Natural killer cell treated with Interleukin-12 subunit alpha and Interleukin-12 subunit beta and Interleukin-15 and Interleukin-18, amount 100 ng/mL, for 72 hours (primary cell): ENCODE measurements at regions not wholly inside any gene's neighbourhood (a gene's known extent, or its start where the extent isn't known, plus 50 kb on each side); places are given as distances from the start of the nearest gene placed in this dataset.

Experiments used
- ATAC-seq, 2 donors: fragments of 150-1000 bp; cut with Tn5 transposase in 1 of 2; sonication (Bioruptor Pico), chemical (Tn5 transposase) in 1 of 2; 2 replicates each; pipeline ENCODE4 v1.10.0; 2021
- DNase-seq: peaks from one replicate; pipeline ENCODE4 v3.0.0; 2022; ENCODE audit warnings: low spot score
- H3K27ac Mint-ChIP-seq, 2 donors: 1 replicate in 1 of 2; 2 replicates in 1 of 2; pipeline ENCODE4 v1.8.0; 2022; ENCODE audit warnings: mixed read lengths in 2 of 2, mild to moderate bottlenecking in 1 of 2, moderate library complexity in 1 of 2
- H3K27me3 Mint-ChIP-seq, 2 donors: 1 replicate in 1 of 2; 2 replicates in 1 of 2; pipeline ENCODE4 v1.8.0; 2022; ENCODE audit warnings: mixed read lengths in 2 of 2
- H3K36me3 Mint-ChIP-seq: one replicate; pipeline ENCODE4 v1.8.0; 2022; ENCODE audit warnings: mixed read lengths
- H3K4me1 Mint-ChIP-seq, 2 donors: 1 replicate in 1 of 2; 2 replicates in 1 of 2; pipeline ENCODE4 v1.8.0; 2022; ENCODE audit warnings: low read depth in 2 of 2, mixed read lengths in 2 of 2, mild to moderate bottlenecking in 1 of 2
- H3K4me3 Mint-ChIP-seq: one replicate; pipeline ENCODE4 v1.8.0; 2022; ENCODE audit warnings: mixed read lengths
- H3K9me3 Mint-ChIP-seq: 2 replicates; pipeline ENCODE4 v1.8.0; 2022; ENCODE audit warnings: mixed read lengths

DNA sequence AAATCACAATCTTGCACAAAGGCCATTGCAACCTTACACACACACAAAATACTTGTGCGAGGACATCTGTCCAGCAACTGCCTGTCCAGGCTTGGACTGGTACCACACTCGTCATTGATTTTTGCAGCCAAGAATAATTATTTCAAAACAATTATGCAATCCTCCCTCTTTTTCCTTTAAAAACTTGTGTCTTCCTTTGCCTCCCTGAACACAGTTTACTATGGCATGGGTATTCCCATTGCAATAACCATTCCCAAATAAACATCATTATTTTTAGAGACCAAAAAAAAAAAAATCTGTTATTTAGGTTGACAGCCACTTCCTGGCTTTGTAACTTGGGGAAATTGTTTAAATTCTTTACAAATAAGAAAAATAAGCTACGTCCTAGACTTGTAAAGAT, 54.0 kb downstream of the C11orf91 start:
- H3K36me3 Mint-ChIP-seq: no peaks in the 10 kb centered on the region
- H3K4me3 Mint-ChIP-seq: no peak overlapping the region
- no peak for DNase-seq
- peaks cover 22 to 28% of the 10 kb centered on the region in 2 donors for H3K27me3 Mint-ChIP-seq
- H3K27ac Mint-ChIP-seq: no peak overlapping the region
- ATAC-seq: no peak
- no peaks in the 10 kb centered on the region for H3K4me1 Mint-ChIP-seq
- H3K9me3 Mint-ChIP-seq: no peaks in the 10 kb centered on the region

DNA sequence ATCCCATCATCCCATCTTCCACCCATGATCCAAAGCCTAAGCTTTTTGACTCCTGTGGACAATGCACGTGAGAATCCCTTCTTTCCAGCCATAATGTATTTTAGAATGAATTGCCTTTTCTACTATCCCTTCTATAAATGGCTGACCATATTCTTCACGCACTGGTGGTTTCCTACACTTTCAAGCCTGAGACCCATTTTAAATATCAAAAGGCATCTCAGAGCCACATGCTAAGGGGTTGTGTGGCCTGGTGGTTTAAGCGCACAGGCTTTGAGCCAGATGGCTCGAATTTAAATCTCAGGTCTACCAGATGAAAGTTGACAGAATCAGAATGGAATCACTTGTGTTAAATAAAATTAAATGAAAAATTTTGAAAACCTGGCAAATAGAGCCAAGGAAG, 54.5 kb downstream of the C11orf91 start:
- Mint-ChIP-seq H3K4me3 (no peak overlapping the region), H3K4me1 (no peaks in the 10 kb centered on the region), H3K36me3 (no peaks in the 10 kb centered on the region), H3K27ac (no peak overlapping the region), H3K9me3 (no peaks in the 10 kb centered on the region), H3K27me3 (peaks cover 22 to 27% of the 10 kb centered on the region in 2 donors)
- DNase-seq: no peak
- ATAC-seq: no peak

GRCh38 chr11:33645686-33646085, 54.9 kb downstream of the C11orf91 start:
- Mint-ChIP-seq H3K27ac (no peak overlapping the region), H3K4me3 (no peak overlapping the region), H3K9me3 (no peaks in the 10 kb centered on the region), H3K36me3 (no peaks in the 10 kb centered on the region), H3K4me1 (no peaks in the 10 kb centered on the region), H3K27me3 (peaks cover 18 to 22% of the 10 kb centered on the region in 2 donors)
- peak in 1 of 2 donors; percentile 36 for ATAC-seq
- DNase-seq: no peak

DNA sequence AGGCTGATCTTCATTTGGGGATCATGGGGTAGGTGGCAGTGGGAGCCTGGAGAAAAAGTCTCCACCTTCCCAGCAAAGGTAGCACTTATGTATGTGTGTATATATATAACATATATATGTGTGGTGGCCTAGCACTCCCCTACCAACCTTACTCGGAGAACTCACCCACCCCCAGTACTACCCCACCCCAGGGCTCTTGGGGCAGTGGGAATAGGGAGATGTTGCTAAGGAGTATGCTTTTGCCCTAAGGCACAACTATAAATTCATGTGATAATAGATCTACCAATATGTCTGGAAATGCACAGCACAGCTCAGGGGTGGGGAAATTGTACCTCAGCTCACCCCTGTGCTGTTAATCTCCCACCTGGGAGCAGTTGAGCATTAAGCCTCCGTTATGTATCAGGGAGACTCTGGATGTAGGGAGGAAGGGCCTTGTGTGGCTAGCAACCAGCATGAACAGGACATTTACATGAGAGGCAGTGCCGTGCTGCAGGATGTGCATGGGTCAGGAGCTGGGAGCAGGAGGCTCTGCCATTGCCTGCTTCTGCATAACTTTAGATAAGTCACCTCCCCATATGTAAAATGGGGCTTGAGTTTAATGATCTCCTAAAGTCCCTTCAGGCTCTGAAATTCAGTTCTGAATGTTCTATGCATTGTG, 57.3 kb downstream of the C11orf91 start:
- no peak for ATAC-seq
- no peak for DNase-seq
- H3K9me3 Mint-ChIP-seq: peaks cover 3% of the 10 kb centered on the region
- H3K4me3 Mint-ChIP-seq: no peak overlapping the region
- no peaks in the 10 kb centered on the region for H3K4me1 Mint-ChIP-seq
- peaks cover 15 to 23% of the 10 kb centered on the region in 2 donors for H3K27me3 Mint-ChIP-seq
- H3K36me3 Mint-ChIP-seq: no peaks in the 10 kb centered on the region
- no peak overlapping the region for H3K27ac Mint-ChIP-seq

- Mint-ChIP-seq H3K27ac (no peak overlapping the region), H3K4me3 (no peak overlapping the region), H3K4me1 (no peaks in the 10 kb centered on the region), H3K27me3 (peaks cover 17 to 30% of the 10 kb centered on the region in 2 donors), H3K9me3 (peaks cover 3% of the 10 kb centered on the region), H3K36me3 (no peaks in the 10 kb centered on the region)
- DNase-seq (no peak), ATAC-seq (no peak)
Observed at GRCh38 chr11:33642461-33643166, 58.0 kb downstream of the C11orf91 start.

DNA sequence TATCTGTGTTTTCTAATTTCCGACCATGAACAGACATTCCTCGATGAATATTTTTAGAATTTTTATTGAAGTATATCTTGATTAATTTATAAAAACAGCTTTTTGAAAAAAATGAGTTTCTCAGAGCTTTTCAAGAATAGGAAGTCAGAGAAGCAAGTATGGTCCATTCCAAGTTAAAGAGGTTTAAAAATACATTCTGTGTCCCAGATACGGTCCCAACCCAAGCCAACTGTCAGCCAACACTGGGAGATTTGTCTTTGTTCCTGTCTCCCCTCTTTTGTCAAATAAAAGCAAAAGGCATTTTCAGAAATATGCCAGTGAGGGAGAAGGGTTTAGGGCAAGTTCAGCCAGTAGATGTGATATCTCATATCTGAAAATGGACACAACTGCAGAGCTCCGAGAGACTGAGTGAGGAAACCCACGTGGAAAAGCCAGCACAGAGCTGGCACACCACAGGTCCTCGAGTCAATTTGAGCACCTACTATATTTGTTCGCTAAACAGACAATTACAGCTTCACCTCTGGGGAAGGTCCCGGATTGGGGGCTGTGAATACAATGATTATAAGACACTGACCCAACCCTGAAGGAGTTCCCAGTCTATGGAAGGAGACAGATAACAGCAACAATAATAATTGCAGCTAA, 59.8 kb downstream of the C11orf91 start:
- DNase-seq: no peak
- Mint-ChIP-seq H3K4me1 (no peaks in the 10 kb centered on the region), H3K4me3 (no peak overlapping the region), H3K27me3 (peaks cover 20 to 37% of the 10 kb centered on the region in 2 donors), H3K36me3 (no peaks in the 10 kb centered on the region), H3K9me3 (peaks cover 3% of the 10 kb centered on the region), H3K27ac (no peak overlapping the region)
- no peak for ATAC-seq

- H3K27ac Mint-ChIP-seq: no peak overlapping the region
- H3K36me3 Mint-ChIP-seq: no peaks in the 10 kb centered on the region
- peaks cover 23 to 38% of the 10 kb centered on the region in 2 donors for H3K27me3 Mint-ChIP-seq
- no peaks in the 10 kb centered on the region for H3K4me1 Mint-ChIP-seq
- H3K9me3 Mint-ChIP-seq: peaks cover 3% of the 10 kb centered on the region
- no peak for ATAC-seq
- no peak overlapping the region for H3K4me3 Mint-ChIP-seq
- DNase-seq: no peak
Observed at GRCh38 chr11:33638608-33639007, 62.0 kb downstream of the C11orf91 start.

- Mint-ChIP-seq H3K27me3 (peaks cover 20 to 38% of the 10 kb centered on the region in 2 donors), H3K36me3 (no peaks in the 10 kb centered on the region), H3K4me1 (no peaks in the 10 kb centered on the region), H3K4me3 (no peak overlapping the region), H3K9me3 (peaks cover 5% of the 10 kb centered on the region), H3K27ac (no peak overlapping the region)
- DNase-seq (no peak), ATAC-seq (no peak)
Observed at GRCh38 chr11:33636104-33636503, 64.5 kb downstream of the C11orf91 start.

- H3K9me3 Mint-ChIP-seq: peaks cover 8% of the 10 kb centered on the region
Observed at GRCh38 chr11:33635161-33635560, 65.5 kb downstream of the C11orf91 start.

GRCh38 chr11:33634291-33634834, 66.3 kb downstream of the C11orf91 start:
- Mint-ChIP-seq H3K4me1 (no peaks in the 10 kb centered on the region), H3K9me3 (peaks cover 8% of the 10 kb centered on the region), H3K27me3 (peaks cover 19 to 41% of the 10 kb centered on the region in 2 donors), H3K27ac (no peak overlapping the region), H3K36me3 (no peaks in the 10 kb centered on the region), H3K4me3 (no peak overlapping the region)
- DNase-seq (no peak), ATAC-seq (no peak)

More at GRCh38 chr11:33635161-33635560, 65.5 kb downstream of the C11orf91 start:
- H3K4me3 Mint-ChIP-seq: no peak overlapping the region
- no peak overlapping the region for H3K27ac Mint-ChIP-seq
- DNase-seq (no peak), ATAC-seq (no peak)
- H3K4me1 Mint-ChIP-seq: no peaks in the 10 kb centered on the region
- H3K36me3 Mint-ChIP-seq: no peaks in the 10 kb centered on the region
- peaks cover 19 to 41% of the 10 kb centered on the region in 2 donors for H3K27me3 Mint-ChIP-seq

DNA sequence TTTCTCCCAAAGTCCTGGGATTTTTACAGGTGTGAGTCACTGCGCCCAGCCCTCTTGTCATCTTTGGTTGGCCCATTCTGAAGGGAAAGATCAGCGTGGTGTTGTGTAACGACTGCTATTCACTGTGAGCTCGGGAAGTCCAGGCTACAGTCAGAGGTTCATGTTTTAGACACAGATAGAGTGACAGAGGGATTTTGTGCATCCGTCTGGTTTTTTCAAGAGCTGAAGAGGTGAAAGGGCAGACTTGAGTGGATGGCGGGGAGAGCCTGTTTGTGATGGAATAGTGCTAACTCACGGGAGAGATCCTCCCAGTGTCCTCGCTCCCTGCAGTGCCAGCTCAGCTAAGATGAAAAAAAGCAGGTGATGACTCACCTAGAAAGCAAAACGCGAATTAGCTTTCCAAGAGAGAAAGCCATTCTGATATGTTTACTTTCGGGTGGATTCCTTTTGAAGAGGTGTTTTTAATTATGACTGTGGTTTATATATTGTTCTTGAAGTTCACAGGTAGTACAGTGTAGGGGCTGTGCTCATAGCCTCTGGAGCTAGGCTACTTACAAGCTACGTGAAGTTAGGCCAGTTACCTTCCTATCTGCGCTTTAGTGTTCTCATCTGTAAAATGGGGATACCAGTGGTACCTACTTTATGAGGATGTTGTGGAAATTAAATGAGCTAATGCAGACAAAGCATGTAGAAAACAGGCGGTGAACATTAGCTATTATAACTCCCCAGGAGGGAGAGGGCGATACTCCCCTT, 67.2 kb downstream of the C11orf91 start:
- Mint-ChIP-seq H3K36me3 (no peaks in the 10 kb centered on the region), H3K27ac (no peak overlapping the region), H3K4me3 (no peak overlapping the region), H3K4me1 (no peaks in the 10 kb centered on the region), H3K9me3 (peaks cover 5% of the 10 kb centered on the region), H3K27me3 (peaks cover 19 to 34% of the 10 kb centered on the region in 2 donors)
- ATAC-seq (no peak), DNase-seq (no peak)

- Mint-ChIP-seq H3K9me3 (peaks cover 5% of the 10 kb centered on the region), H3K36me3 (no peaks in the 10 kb centered on the region), H3K4me3 (no peak overlapping the region), H3K4me1 (no peaks in the 10 kb centered on the region), H3K27ac (no peak overlapping the region), H3K27me3 (peaks cover 13 to 19% of the 10 kb centered on the region in 2 donors)
- DNase-seq: no peak
- no peak for ATAC-seq
Observed at GRCh38 chr11:33631749-33632091, 68.9 kb downstream of the C11orf91 start.

- Mint-ChIP-seq H3K27ac (no peak overlapping the region), H3K36me3 (no peaks in the 10 kb centered on the region), H3K27me3 (peaks cover 13 to 19% of the 10 kb centered on the region in 2 donors), H3K4me3 (no peak overlapping the region), H3K4me1 (no peaks in the 10 kb centered on the region), H3K9me3 (peaks cover 5% of the 10 kb centered on the region)
- no peak for ATAC-seq
- DNase-seq: no peak
Observed at GRCh38 chr11:33630936-33631748, 69.5 kb downstream of the C11orf91 start.
